Heart left ventricle (tissue), 16 donors: ENCODE measurements at regions not wholly inside any gene's neighbourhood (a gene's known extent, or its start where the extent isn't known, plus 50 kb on each side); places are given as distances from the start of the nearest gene placed in this dataset.
"Not testable (repeated sequence)": the region's sequence is repeated elsewhere in the genome, so short reads cannot be mapped to it uniquely, and the experiment has no call there.

Source experiments
- ATAC-seq, 4 donors: fragments of 200-7000 bp; cut with Tn5 transposase; one replicate each; pipeline ENCODE4 v1.9.1; 2020 to 2022; ENCODE audit warnings: moderate library complexity in 4 of 4, mild to moderate bottlenecking in 3 of 4, moderate number of reproducible peaks in 1 of 4
- DNase-seq, 5 donors: peaks; one replicate each; pipeline ENCODE4 v3.0.0-alpha.2; 2020
- H3K27ac ChIP-seq, 12 donors: fragments of 200-600 bp; sonication (generic) in 4 of 12; one replicate each; pipeline versions ENCODE4 v1.5.0 to v1.8.0; 2016 to 2022; ENCODE audit warnings: mild to moderate bottlenecking in 2 of 12
- H3K27me3 ChIP-seq, 9 donors: fragments of 200-600 bp; sonication (generic) in 2 of 9; one replicate each; pipeline versions ENCODE4 v1.5.1 to v1.8.0; 2016 to 2022; ENCODE audit warnings: mild to moderate bottlenecking in 3 of 9
- H3K36me3 ChIP-seq, 9 donors: fragments of 200-600 bp; sonication (generic) in 2 of 9; one replicate each; pipeline versions ENCODE4 v1.5.0 to v1.8.0; 2018 to 2022; ENCODE audit warnings: mild to moderate bottlenecking in 2 of 9
- H3K4me1 ChIP-seq, 12 donors: fragments of 200-600 bp; sonication (generic) in 4 of 12; one replicate each; pipeline versions ENCODE4 v1.5.0 to v1.8.0; 2016 to 2022; ENCODE audit warnings: mild to moderate bottlenecking in 3 of 12
- H3K4me3 ChIP-seq, 12 donors: fragments of 200-600 bp; sonication (generic) in 4 of 12; one replicate each; pipeline versions ENCODE4 v1.5.0 to v1.8.0; 2017 to 2022; ENCODE audit warnings: mild to moderate bottlenecking in 9 of 12, moderate library complexity in 4 of 12
- H3K9me3 ChIP-seq, 12 donors: fragments of 200-600 bp; sonication (generic) in 4 of 12; one replicate each; pipeline versions ENCODE4 v1.5.0 to v1.8.0; 2016 to 2022; ENCODE audit warnings: mild to moderate bottlenecking in 1 of 12
- POLR2A ChIP-seq, 2 donors: fragments of 450-650 bp; IDR thresholded peaks; one replicate each; pipeline ENCODE4 v1.6.1; 2017; ENCODE audit warnings: antibody characterized with exemption in 2 of 2, mild to moderate bottlenecking in 2 of 2, moderate library complexity in 2 of 2
- WGBS, 4 donors: extraction: QIAGEN DNeasy Blood & Tissue Kit in 2 of 4; methylation state at CpG; one replicate each; pipeline versions ENCODE4 v1.1.5 to v1.1.7; 2013 to 2018; 5-methylcytosine and 5-hydroxymethylcytosine counted together
- intact Hi-C, 10 donors: fragments of 100-400 bp; cut with DNase I; formaldehyde crosslinking; loops; one replicate each; pipeline versions ENCODE4 v1.11.1 to v1.14.2; 2022
- TF ChIP-seq, protein P1 (sequence below), 12 donors: fragments of 200-600 bp; sonication (generic) in 4 of 12; IDR thresholded peaks; one replicate each; pipeline versions ENCODE4 v1.5.0 to v1.8.0; 2018 to 2022; ENCODE audit warnings: antibody characterized with exemption in 12 of 12, mild to moderate bottlenecking in 5 of 12
- donor health status: ischemic (EF 13 %, LVEDD 7.1; RV severe dilation, severe dysfunction).
- donor health status: healthy with polysubstance abuse.
- donor health status: DM: no; HTN: yes; CAD: no.
- donor health status: DM: no; HTN: no; CAD: no.
- donor health status: ischemic (EF 25% LVEDD 6.9; RV normal size, moderate dysfunction).
- donor health status: ischemic (EF 25% LVEDD 5.7; RV mildly dilated, moderate dysfunction).
- donor health status: healthy.
- donor health status: DM: yes; HTN: yes; CAD: no.
- donor health status: ischemic (EF 35%, LVEDD 5.7; RV mildly dilated, moderate dysfunction).
- donor health status: nonischemic (EF 11% LVEDD 7.7; RV severe dilation, severe dysfunction).
- donor health status: DM: yes; HTN: yes; CAD: no.
- donor health status: PGD.
- donor health status: ischemic (EF 29% LVEDD 5.4; RV normal size, mild dysfunction).
- donor health status: nonischemic (EF 23%, LVEDD 6.1; RV moderate dilation, normal function).

DNA sequence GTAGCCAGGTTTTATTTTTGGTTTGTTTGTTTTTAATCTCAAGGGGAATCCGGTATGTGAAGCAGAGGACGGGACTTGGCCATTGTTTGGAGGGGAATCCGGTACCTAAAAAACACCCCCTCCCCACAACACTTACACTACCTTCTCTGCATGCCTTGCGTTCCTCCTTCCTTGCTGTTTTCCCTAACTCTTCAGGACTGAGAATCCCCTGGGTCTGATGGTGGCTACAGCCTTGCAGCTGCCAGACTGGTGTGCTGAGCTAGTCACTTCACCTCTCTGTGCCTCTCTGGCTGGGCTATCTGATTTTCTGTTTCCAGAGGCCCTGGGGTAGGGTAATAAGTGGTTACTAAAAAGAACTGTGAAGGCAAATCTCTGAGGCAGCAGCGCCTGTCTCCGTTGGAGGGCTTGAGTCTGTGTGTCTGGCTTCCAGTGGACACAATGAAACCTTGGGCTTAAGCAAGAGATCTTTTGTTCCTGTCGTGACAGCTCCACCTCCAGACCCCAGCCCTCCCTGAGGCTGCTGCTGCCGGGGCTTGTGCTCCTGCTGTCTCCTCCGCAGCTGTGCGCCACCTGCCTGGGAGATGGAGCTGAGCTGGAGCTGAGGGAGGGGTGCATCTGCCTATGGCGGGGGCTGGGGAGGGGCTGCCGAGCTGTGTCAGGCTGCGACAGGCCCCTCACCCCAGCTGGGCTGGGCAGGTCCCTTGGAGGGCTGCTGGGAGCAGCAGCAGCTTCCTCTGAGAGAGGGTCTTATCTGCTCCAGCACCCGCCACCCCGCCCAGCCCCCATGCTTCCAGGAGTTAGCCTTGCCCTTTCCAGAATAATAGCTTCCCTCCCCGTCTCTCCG lies 65.8 kb upstream of the CCDC167 start:
- Histone ChIP-seq H3K27ac (no peak overlapping the region), H3K4me1 (peaks cover 0 to 23% (median 11%) of the 10 kb centered on the region in 12 donors), H3K4me3 (peak overlapping the region; percentile 21 to 54 (median 43)), H3K36me3 (no peaks in the 10 kb centered on the region), H3K27me3 (peaks cover 0 to 21% (median 6%) of the 10 kb centered on the region in 9 donors), H3K9me3 (peaks cover 0 to 2% (median 0%) of the 10 kb centered on the region in 12 donors)
- intact Hi-C loops = loop anchor here (1.0 to 10.0 kb wide), 15 partner anchors 78 to 243 kb away; partner anchors contain the start of gene MDGA1 (in 2 of the 10)
- ATAC-seq = peak; percentile 20 to 39 (median 28)
- no peak for TF ChIP-seq POLR2A (IDR thresholded peaks at IDR 0.05)
- TF ChIP-seq, protein P1, sequence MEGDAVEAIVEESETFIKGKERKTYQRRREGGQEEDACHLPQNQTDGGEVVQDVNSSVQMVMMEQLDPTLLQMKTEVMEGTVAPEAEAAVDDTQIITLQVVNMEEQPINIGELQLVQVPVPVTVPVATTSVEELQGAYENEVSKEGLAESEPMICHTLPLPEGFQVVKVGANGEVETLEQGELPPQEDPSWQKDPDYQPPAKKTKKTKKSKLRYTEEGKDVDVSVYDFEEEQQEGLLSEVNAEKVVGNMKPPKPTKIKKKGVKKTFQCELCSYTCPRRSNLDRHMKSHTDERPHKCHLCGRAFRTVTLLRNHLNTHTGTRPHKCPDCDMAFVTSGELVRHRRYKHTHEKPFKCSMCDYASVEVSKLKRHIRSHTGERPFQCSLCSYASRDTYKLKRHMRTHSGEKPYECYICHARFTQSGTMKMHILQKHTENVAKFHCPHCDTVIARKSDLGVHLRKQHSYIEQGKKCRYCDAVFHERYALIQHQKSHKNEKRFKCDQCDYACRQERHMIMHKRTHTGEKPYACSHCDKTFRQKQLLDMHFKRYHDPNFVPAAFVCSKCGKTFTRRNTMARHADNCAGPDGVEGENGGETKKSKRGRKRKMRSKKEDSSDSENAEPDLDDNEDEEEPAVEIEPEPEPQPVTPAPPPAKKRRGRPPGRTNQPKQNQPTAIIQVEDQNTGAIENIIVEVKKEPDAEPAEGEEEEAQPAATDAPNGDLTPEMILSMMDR (IDR thresholded peaks at IDR 0.05) = peak in 1 of 12 donors; percentile 16
- DNase-seq = no peak
- WGBS, 4 donors = 7 to 11% (median 9%) methylated on average over 14 to 17 of the region's 17 CpGs

DNA sequence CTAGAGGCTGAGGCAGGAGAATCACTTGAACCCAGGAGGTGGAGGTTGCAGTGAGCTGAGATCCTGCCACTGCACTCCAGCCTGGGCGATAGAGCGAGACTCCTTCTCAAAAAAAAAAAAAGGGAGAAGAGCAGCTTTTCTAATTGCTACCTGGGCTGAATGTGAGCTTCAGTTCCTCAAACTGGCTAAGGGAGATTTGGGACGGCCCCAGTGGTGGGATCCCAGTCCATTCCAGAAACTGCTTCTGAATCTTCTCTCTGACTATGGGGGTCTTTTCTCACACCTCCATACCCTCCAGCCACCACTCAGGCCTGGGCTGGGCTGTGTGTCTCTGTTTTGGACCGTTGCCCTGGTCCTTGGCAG lies 63.2 kb upstream of the CCDC167 start:
- not testable (repeated sequence) for H3K27ac ChIP-seq, H3K9me3 ChIP-seq, ATAC-seq, H3K4me3 ChIP-seq, DNase-seq, H3K36me3 ChIP-seq
- H3K27me3 ChIP-seq = peaks cover 0 to 13% (median 0%) of the 10 kb centered on the region in 9 donors
- 86 to 90% (median 86%) methylated on average over 4 of the region's 4 CpGs for WGBS, 4 donors
- intact Hi-C loops = loop anchor here in 6 of 10 donors (5.0 to 10.0 kb wide), 5 partner anchors 76 to 238 kb away; partner anchors contain the start of gene MDGA1 (in 2 of the 6)
- peaks cover 0 to 25% (median 11%) of the 10 kb centered on the region in 12 donors for H3K4me1 ChIP-seq

DNA sequence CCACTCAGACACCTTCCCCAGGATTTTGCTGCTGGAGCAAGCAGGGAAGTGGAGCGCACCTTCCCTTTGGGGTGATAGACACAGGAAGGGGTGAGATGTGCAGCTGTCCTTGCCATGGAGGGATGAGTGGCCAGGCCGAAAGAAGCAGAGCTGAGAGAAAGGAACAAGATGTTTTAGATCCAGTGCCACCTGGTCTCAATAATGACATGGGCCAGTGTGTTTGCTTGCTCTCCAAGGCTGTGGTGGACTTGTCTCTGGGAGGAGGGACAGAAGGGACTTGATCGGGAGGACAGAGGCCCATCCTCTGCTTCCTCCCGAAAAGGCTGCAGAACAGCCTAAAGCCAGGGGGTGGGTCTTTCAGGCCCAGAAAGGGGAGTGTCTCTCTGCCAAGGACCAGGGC lies 61.7 kb upstream of the CCDC167 start:
- Histone ChIP-seq H3K9me3 (peaks cover 0 to 2% (median 0%) of the 10 kb centered on the region in 12 donors), H3K27me3 (peaks cover 0 to 13% (median 0%) of the 10 kb centered on the region in 9 donors), H3K27ac (no peak overlapping the region), H3K36me3 (no peaks in the 10 kb centered on the region), H3K4me3 (no peak overlapping the region), H3K4me1 (peaks cover 0 to 25% (median 10%) of the 10 kb centered on the region in 12 donors)
- TF ChIP-seq, protein P1 (IDR thresholded peaks at IDR 0.05) = no peak
- no peak for TF ChIP-seq POLR2A (IDR thresholded peaks at IDR 0.05)
- DNase-seq (no peak), ATAC-seq (no peak)
- intact Hi-C loops = loop anchor here in 6 of 10 donors (5.0 to 10.0 kb wide), 5 partner anchors 74 to 237 kb away; partner anchors contain the start of gene MDGA1 (in 2 of the 6)
- WGBS, 4 donors = 84 to 91% (median 87%) methylated on average over 4 of the region's 4 CpGs

DNA sequence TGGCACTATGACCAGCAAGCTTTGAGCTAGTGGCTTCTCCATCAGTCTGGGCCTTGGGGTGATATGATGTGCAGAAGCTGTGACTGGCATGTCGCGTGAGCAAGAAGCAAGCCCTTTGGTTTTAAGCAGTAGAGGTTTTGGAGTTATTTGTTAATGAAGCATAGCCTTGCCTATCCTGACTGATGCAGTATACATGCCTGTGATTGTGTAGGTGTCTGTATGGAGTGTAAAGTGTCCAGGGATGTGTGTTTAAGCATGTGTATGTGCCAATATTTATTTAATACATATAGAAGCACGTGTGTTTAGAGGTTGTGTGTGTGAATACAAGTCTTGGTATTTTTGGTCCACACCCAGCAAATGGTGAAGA lies 61.0 kb upstream of the CCDC167 start:
- no peak overlapping the region for H3K4me3 ChIP-seq
- no peak for DNase-seq
- H3K27ac ChIP-seq = no peak overlapping the region
- TF ChIP-seq POLR2A (IDR thresholded peaks at IDR 0.05) = no peak
- TF ChIP-seq, protein P1 (IDR thresholded peaks at IDR 0.05) = peak in 1 of 12 donors; percentile 5
- intact Hi-C loops = loop anchor here in 6 of 10 donors (1.0 to 10.0 kb wide), 6 partner anchors 9 to 236 kb away; partner anchors contain the start of gene MDGA1 (in 2 of the 6)
- H3K4me1 ChIP-seq = peaks cover 0 to 22% (median 5%) of the 10 kb centered on the region in 12 donors
- no peaks in the 10 kb centered on the region for H3K36me3 ChIP-seq
- no peak for ATAC-seq
- peaks cover 0 to 2% (median 0%) of the 10 kb centered on the region in 12 donors for H3K9me3 ChIP-seq
- H3K27me3 ChIP-seq = peaks cover 0 to 9% (median 0%) of the 10 kb centered on the region in 9 donors
- 92 to 98% (median 94%) methylated on average over 3 of the region's 3 CpGs for WGBS, 4 donors
